DND-41 (cell line): ENCODE measurements at regions not wholly inside any gene's neighbourhood (a gene's known extent, or its start where the extent isn't known, plus 50 kb on each side); places are given as distances from the start of the nearest gene placed in this dataset.
"Not testable (repeated sequence)": the region's sequence is repeated elsewhere in the genome, so short reads cannot be mapped to it uniquely, and the experiment has no call there.

Source experiments
- ATAC-seq: fragments of 200-7000 bp; cut with Tn5 transposase; 3 replicates; pipeline ENCODE4 v1.9.1; 2021; ENCODE audit warnings: low read depth; ENCODE audit not compliant: insufficient read depth
- DNase-seq: peaks from one replicate; pipeline ENCODE4 v3.0.0-alpha.2; 2020
- H2AFZ ChIP-seq: 2 replicates; pipeline ENCODE4 v1.6.0; 2012; ENCODE audit warnings: low read depth, low read length
- H3K27ac ChIP-seq: 2 replicates; pipeline ENCODE4 v1.5.1; 2012; ENCODE audit warnings: low read length, inconsistent platforms
- H3K27me3 ChIP-seq: fragments of 200-600 bp; sonication (generic); 2 replicates; pipeline ENCODE4 v1.6.0; 2012; ENCODE audit warnings: low read length, mild to moderate bottlenecking, inconsistent platforms; ENCODE audit not compliant: insufficient read depth, poor library complexity
- H3K36me3 ChIP-seq: 2 replicates; pipeline ENCODE4 v1.5.1; 2012; ENCODE audit warnings: low read length, inconsistent platforms; ENCODE audit not compliant: insufficient read depth
- H3K4me1 ChIP-seq: 2 replicates; pipeline ENCODE4 v1.5.1; 2012; ENCODE audit warnings: mild to moderate bottlenecking, low read length; ENCODE audit not compliant: insufficient read depth
- H3K4me2 ChIP-seq: 2 replicates; pipeline ENCODE4 v1.6.0; 2012; ENCODE audit warnings: mild to moderate bottlenecking, moderate library complexity, low read length, inconsistent platforms; ENCODE audit not compliant: insufficient read depth
- H3K4me3 ChIP-seq, 2 experiments: fragments of 200-600 bp in 1 of 2; shearing (Covaris generic) in 1 of 2; 2 replicates each; pipeline ENCODE4 v1.5.1; 2012 to 2016; ENCODE audit warnings: inconsistent platforms in 2 of 2, low read length in 2 of 2, mild to moderate bottlenecking in 2 of 2, low read depth in 1 of 2, moderate library complexity in 1 of 2
- H3K79me2 ChIP-seq: 2 replicates; pipeline ENCODE4 v1.6.0; 2012; ENCODE audit warnings: low read length, inconsistent platforms; ENCODE audit not compliant: insufficient read depth
- H3K9ac ChIP-seq: 2 replicates; pipeline ENCODE4 v1.6.0; 2012; ENCODE audit warnings: low read depth, mild to moderate bottlenecking, inconsistent platforms, low read length, moderate library complexity
- H3K9me3 ChIP-seq: 2 replicates; pipeline ENCODE4 v1.5.1; 2012; ENCODE audit warnings: low read length, moderate library complexity, mild to moderate bottlenecking, inconsistent platforms; ENCODE audit not compliant: insufficient read depth, severe bottlenecking
- H4K20me1 ChIP-seq: 2 replicates; pipeline ENCODE4 v1.6.0; 2012; ENCODE audit warnings: low read length; ENCODE audit not compliant: insufficient read depth
- EZH2 ChIP-seq: IDR thresholded peaks from 3 replicates; pipeline ENCODE4 v1.6.1; 2012; ENCODE audit warnings: borderline replicate concordance, low read depth, mild to moderate bottlenecking, moderate library complexity, low read length, inconsistent platforms; ENCODE audit not compliant: severe bottlenecking
- TF ChIP-seq, protein P1 (sequence below): IDR thresholded peaks from 2 replicates; pipeline ENCODE4 v1.5.1; 2012; ENCODE audit warnings: borderline replicate concordance, low read length, moderate library complexity, mild to moderate bottlenecking; ENCODE audit not compliant: poor library complexity, severe bottlenecking; ENCODE audit errors: extremely low read depth

DNA sequence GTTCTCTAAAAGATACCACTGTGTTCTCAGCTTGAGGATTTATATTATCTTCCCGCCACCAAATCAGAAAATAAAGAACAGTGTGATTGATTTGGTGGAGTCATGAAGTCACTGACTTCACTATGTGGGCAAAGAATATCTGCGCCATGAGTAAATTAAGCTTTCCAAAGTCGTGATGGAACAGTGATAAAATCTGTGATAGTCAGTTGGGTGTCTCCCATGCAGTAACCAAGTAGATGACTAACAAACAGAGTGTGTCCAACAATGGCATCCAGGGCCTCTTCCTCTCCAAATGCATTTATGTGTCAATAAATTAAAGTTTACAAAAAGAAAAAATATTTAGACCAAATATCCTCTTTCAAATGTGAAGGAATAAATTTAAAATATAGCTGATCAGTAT is 87.0 kb upstream of the DST start:
- Histone ChIP-seq H3K4me3 (no peak overlapping the region), H3K9ac (no peak overlapping the region), H3K27me3 (no peaks in the 10 kb centered on the region), H3K36me3 (no peaks in the 10 kb centered on the region), H3K4me1 (no peaks in the 10 kb centered on the region), H3K4me2 (no peak overlapping the region), H4K20me1 (no peaks in the 10 kb centered on the region), H2AFZ (no peak overlapping the region), H3K9me3 (no peaks in the 10 kb centered on the region), H3K27ac (no peak overlapping the region), H3K79me2 (no peaks in the 10 kb centered on the region)
- no peak for TF ChIP-seq EZH2
- ATAC-seq, result no peak
- DNase-seq, result no peak

DNA sequence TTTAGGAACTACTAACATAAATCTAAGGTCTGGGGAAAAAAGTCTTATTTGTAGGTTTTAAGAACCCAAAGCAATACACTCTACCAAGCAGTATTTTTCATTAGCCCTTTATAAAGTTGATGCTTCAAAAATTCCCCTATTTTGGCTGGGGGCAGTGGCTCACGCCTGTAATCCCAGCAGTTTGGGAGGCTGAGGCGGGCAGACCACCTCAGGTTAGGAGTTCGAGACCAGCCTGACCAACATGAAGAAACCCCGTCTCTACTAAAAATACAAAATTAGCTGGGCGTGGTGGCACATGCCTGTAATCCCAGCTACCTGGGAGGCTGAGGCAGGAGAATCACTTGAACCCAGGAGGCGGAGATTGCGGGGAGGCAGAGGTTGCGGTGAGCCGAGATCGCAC is 86.5 kb upstream of the DST start:
- not testable (repeated sequence) for H3K4me2 ChIP-seq, H3K36me3 ChIP-seq, H3K9me3 ChIP-seq, H3K4me1 ChIP-seq, H4K20me1 ChIP-seq, H2AFZ ChIP-seq, H3K27me3 ChIP-seq, H3K27ac ChIP-seq, ATAC-seq, H3K9ac ChIP-seq, H3K79me2 ChIP-seq, H3K4me3 ChIP-seq, DNase-seq

DNA sequence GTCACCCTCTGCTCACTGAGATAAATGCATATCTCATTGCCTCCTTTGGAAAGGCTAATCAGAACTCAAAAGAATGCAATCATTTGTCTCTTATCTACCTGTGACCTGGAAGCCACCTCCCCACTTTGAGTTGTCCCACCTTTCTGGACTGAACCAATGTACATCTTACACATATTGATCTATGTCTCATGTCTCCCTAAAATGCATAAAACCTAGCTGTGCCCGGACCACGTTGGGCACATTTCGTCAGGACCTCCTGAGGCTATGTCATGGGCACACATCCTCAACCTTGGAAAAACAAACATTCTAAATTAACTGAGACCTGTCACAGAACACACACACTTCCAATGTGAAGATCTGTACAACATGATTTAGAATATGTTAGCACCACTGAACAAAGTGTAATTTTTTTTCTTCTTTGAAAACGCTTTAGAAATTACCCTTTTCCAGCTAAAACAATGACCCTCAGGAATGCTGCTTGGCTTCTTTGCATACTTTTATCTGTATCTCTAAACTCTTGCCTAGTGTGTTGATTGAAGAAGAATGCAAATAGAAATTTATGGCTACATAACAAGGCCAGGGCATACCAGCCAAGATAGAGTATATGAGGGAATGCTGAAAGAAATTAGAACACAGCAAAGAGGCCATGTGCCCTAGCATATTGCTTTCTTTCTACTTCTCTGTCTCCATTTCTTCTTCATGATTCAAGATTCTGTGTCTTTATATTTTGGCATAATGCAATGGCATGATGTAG is 84.6 kb upstream of the DST start:
- no peak overlapping the region for H3K9ac ChIP-seq
- H3K9me3 ChIP-seq, result no peaks in the 10 kb centered on the region
- no peaks in the 10 kb centered on the region for H3K79me2 ChIP-seq

DNA sequence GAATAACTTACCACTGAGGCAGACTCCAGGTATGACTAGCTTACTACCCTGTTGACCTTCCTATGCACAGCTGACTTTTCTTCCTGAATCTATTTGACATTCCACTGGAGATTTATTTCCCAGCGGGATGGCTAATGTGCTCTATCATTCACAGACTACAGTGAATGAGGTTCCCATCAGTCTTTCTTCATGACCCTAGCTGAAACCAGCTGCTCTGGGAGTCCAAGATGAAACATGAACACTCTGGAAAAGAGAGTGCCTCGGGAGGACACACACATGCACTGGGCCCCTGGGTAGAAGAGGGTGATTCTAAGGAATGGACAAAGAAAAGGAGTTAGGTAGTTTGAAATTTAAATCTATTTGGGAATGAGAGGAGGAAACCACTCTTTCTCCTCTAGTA is 82.6 kb upstream of the DST start:
- no peak overlapping the region for H3K9ac ChIP-seq
- H3K4me1 ChIP-seq, result no peaks in the 10 kb centered on the region
- H3K9me3 ChIP-seq, result no peaks in the 10 kb centered on the region
- H3K27ac ChIP-seq, result no peak overlapping the region
- H3K79me2 ChIP-seq, result no peaks in the 10 kb centered on the region
- H4K20me1 ChIP-seq, result no peaks in the 10 kb centered on the region
- no peak overlapping the region for H3K4me2 ChIP-seq
- TF ChIP-seq, protein P1, sequence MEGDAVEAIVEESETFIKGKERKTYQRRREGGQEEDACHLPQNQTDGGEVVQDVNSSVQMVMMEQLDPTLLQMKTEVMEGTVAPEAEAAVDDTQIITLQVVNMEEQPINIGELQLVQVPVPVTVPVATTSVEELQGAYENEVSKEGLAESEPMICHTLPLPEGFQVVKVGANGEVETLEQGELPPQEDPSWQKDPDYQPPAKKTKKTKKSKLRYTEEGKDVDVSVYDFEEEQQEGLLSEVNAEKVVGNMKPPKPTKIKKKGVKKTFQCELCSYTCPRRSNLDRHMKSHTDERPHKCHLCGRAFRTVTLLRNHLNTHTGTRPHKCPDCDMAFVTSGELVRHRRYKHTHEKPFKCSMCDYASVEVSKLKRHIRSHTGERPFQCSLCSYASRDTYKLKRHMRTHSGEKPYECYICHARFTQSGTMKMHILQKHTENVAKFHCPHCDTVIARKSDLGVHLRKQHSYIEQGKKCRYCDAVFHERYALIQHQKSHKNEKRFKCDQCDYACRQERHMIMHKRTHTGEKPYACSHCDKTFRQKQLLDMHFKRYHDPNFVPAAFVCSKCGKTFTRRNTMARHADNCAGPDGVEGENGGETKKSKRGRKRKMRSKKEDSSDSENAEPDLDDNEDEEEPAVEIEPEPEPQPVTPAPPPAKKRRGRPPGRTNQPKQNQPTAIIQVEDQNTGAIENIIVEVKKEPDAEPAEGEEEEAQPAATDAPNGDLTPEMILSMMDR, result no peak
- TF ChIP-seq EZH2, result no peak
- no peaks in the 10 kb centered on the region for H3K36me3 ChIP-seq
- no peaks in the 10 kb centered on the region for H3K27me3 ChIP-seq
- H2AFZ ChIP-seq, result no peak overlapping the region
- ATAC-seq, result no peak
- no peak overlapping the region for H3K4me3 ChIP-seq
- no peak for DNase-seq

More for the DNA sequence above, 84.6 kb upstream of the DST start:
- TF ChIP-seq, protein P1, result no peak
- no peak for TF ChIP-seq EZH2
- Histone ChIP-seq H3K36me3 (no peaks in the 10 kb centered on the region), H3K27ac (no peak overlapping the region), H3K27me3 (no peaks in the 10 kb centered on the region), H2AFZ (no peak overlapping the region), H3K4me1 (no peaks in the 10 kb centered on the region), H4K20me1 (no peaks in the 10 kb centered on the region), H3K4me3 (no peak overlapping the region), H3K4me2 (no peak overlapping the region)
- DNase-seq (no peak), ATAC-seq (no peak)
